ENCODE measurements at regions not wholly inside any gene's neighbourhood (a gene's known extent, or its start where the extent isn't known, plus 50 kb on each side); places are given as distances from the start of the nearest gene placed in this dataset.
A peak's percentile ranks its signal among the peaks of the same experiment; 100 is the strongest.

GRCh38 chr6:11391934-11392777 lies 145.4 kb upstream of the TMEM170B start:
- no peak for DNase-seq (ENCODE audit: low read depth)
- no peak for TF ChIP-seq CTCF (conservative IDR thresholded peaks at IDR 0.05; ENCODE audit: low read length)
- H3K4me3 ChIP-seq (ENCODE audit: low read length): no peak overlapping the region

- DNase-seq (ENCODE audit: low read depth): peak; percentile 42
- H3K4me3 ChIP-seq (ENCODE audit: low read length): no peak overlapping the region
- TF ChIP-seq CTCF (conservative IDR thresholded peaks at IDR 0.05; ENCODE audit: low read length): no peak
These were observed 147.6 kb upstream of the TMEM170B start for GRCh38 chr6:11389977-11390376.

- H3K4me3 ChIP-seq (ENCODE audit: low read length): no peak overlapping the region
- DNase-seq (ENCODE audit: low read depth): no peak
- TF ChIP-seq CTCF (conservative IDR thresholded peaks at IDR 0.05; ENCODE audit: low read length): no peak
These were observed 148.3 kb upstream of the TMEM170B start for GRCh38 chr6:11388983-11389944.

- DNase-seq (ENCODE audit: low read depth): no peak
- TF ChIP-seq CTCF (conservative IDR thresholded peaks at IDR 0.05; ENCODE audit: low read length): no peak
- H3K4me3 ChIP-seq (ENCODE audit: low read length): no peak overlapping the region
These were observed 149.7 kb upstream of the TMEM170B start for GRCh38 chr6:11387707-11388430.

- no peak for TF ChIP-seq CTCF (conservative IDR thresholded peaks at IDR 0.05; ENCODE audit: low read length)
- DNase-seq (ENCODE audit: low read depth): no peak
- no peak overlapping the region for H3K4me3 ChIP-seq (ENCODE audit: low read length)
These were observed 150.8 kb upstream of the TMEM170B start for GRCh38 chr6:11386726-11387125.

GRCh38 chr6:11386323-11386722 lies 151.2 kb upstream of the TMEM170B start:
- TF ChIP-seq CTCF (conservative IDR thresholded peaks at IDR 0.05; ENCODE audit: low read length): no peak
- no peak overlapping the region for H3K4me3 ChIP-seq (ENCODE audit: low read length)
- no peak for DNase-seq (ENCODE audit: low read depth)
